BLaER1 treated with 17β-estradiol and CSF1 and Interleukin-3, amounts not matched to agents 10 nM and 100 nM (cell line): ENCODE measurements at regions not wholly inside any gene's neighbourhood (a gene's known extent, or its start where the extent isn't known, plus 50 kb on each side); places are given as distances from the start of the nearest gene placed in this dataset.
A peak's percentile ranks its signal among the peaks of the same experiment; 100 is the strongest.

ENCODE experiments used
- H3K27ac ChIP-seq, 11 experiments: shearing (Covaris generic); formaldehyde crosslinking; 2 replicates each; pipeline ENCODE4 v1.8.1; 2022
- H3K27me3 ChIP-seq, 11 experiments: shearing (Covaris generic); formaldehyde crosslinking; 2 replicates each; pipeline ENCODE4 v1.8.1; 2022
- H3K36me3 ChIP-seq, 11 experiments: shearing (Covaris generic); formaldehyde crosslinking; 2 replicates each; pipeline ENCODE4 v1.8.1; 2022
- H3K4me1 ChIP-seq, 10 experiments: shearing (Covaris generic); formaldehyde crosslinking; 2 replicates each; pipeline ENCODE4 v1.8.1; 2022
- H3K4me2 ChIP-seq, 11 experiments: shearing (Covaris generic); formaldehyde crosslinking; 2 replicates each; pipeline ENCODE4 v1.8.1; 2022
- H3K4me3 ChIP-seq, 10 experiments: shearing (Covaris generic); formaldehyde crosslinking; 2 replicates each; pipeline ENCODE4 v1.8.1; 2022
- H3K9ac ChIP-seq, 11 experiments: shearing (Covaris generic); formaldehyde crosslinking; 2 replicates each; pipeline ENCODE4 v1.8.1; 2022
- H3K9me3 ChIP-seq, 11 experiments: shearing (Covaris generic); formaldehyde crosslinking; replicated peaks in 1 of 11; 2 replicates each; pipeline ENCODE4 v1.8.1; 2022
- H4K20me1 ChIP-seq, 11 experiments: shearing (Covaris generic); formaldehyde crosslinking; 2 replicates each; pipeline ENCODE4 v1.8.1; 2022
- Cebpa-rat ChIP-seq, 11 experiments: shearing (Covaris generic); IDR thresholded peaks; 2 replicates each; pipeline ENCODE4 v1.8.1; 2022

- no peaks in the 10 kb centered on the region for H3K9me3 ChIP-seq
- H3K36me3 ChIP-seq, result no peaks in the 10 kb centered on the region
- H3K27ac ChIP-seq, result no peak overlapping the region
- no peak overlapping the region for H3K4me2 ChIP-seq
- no peaks in the 10 kb centered on the region; a peak in 1 of 22 replicates for H4K20me1 ChIP-seq
- no peak overlapping the region for H3K4me3 ChIP-seq
- no peak overlapping the region for H3K9ac ChIP-seq
- H3K27me3 ChIP-seq, result no peaks in the 10 kb centered on the region
- peaks cover 0 to 15% (median 12%) of the 10 kb centered on the region in 10 experiments; a peak in 14 of 20 replicates for H3K4me1 ChIP-seq
- TF ChIP-seq Cebpa-rat (IDR thresholded peaks at IDR 0.05), result no peak
Observed at GRCh38 chr11:134913391-134913790, 501.3 kb upstream of the B3GAT1 start.

DNA sequence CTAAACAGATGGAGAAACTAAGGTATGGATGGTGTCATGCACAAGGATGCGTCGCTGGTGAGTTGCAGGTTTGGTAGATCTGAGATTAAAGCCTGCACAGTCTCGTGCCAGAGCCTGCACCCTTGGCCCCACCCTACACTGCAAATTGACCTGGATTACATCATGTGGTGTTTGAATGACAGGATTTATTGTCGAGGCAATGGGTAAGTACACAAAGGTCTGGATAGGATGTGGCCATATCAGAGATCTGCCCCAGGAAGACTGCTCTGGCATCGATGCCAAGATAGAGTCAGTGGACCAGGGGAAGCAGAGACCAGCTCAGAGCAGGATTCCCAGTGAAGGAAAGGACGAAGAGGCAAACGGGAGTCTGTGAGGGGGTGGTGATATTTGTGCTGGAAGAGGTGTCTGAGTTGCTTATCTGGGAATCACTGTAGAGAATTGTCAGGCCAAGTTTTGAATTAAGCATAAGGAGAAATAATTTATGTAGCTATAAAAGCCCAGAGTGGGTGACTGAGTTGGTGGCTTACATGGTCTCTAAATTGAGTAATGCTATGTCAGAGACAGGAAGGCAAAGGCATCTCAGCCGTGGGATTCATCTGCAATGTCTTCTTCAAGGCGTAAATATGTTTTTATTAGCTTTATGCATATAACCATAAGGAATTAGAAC lies 499.6 kb upstream of the B3GAT1 start:
- Histone ChIP-seq H4K20me1 (no peaks in the 10 kb centered on the region; a peak in 1 of 22 replicates), H3K27ac (no peak overlapping the region), H3K27me3 (no peaks in the 10 kb centered on the region), H3K36me3 (no peaks in the 10 kb centered on the region), H3K4me1 (peaks cover 3 to 18% (median 14%) of the 10 kb centered on the region in 10 experiments; a peak in 18 of 20 replicates), H3K4me3 (no peak overlapping the region), H3K9me3 (no peaks in the 10 kb centered on the region), H3K4me2 (no peak overlapping the region), H3K9ac (no peak overlapping the region)
- no peak for TF ChIP-seq Cebpa-rat (IDR thresholded peaks at IDR 0.05)

DNA sequence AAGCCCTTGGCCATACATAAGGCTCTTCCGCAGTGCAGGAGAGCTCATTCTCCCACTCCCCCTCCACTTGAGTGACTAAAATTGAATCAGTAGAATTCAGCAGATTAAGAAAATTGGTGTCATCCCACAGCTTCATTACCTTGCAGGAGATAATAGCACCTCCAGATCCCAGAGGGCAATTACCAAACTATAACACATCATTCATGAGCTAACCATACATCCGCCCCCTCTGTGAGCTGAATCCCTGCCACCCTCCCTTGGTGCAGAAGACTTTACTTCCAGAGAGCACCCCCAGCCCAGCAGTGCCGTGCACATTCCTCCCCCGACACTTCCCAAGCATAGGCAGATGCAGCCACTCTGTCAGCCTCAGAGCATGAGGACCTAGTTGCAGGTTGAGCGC lies 496.5 kb upstream of the B3GAT1 start:
- Histone ChIP-seq H3K4me2 (no peak overlapping the region), H3K9me3 (no peaks in the 10 kb centered on the region), H3K4me1 (peaks cover 12 to 30% (median 25%) of the 10 kb centered on the region in 10 experiments; a peak in 19 of 20 replicates), H3K36me3 (no peaks in the 10 kb centered on the region), H3K27ac (no peak overlapping the region), H3K9ac (no peak overlapping the region), H4K20me1 (no peaks in the 10 kb centered on the region), H3K4me3 (no peak overlapping the region), H3K27me3 (0 out of 22 replicates have a peak, but pooled peaks cover 0 to 5% (median 0%) of the 10 kb centered on the region in 11 experiments)
- TF ChIP-seq Cebpa-rat (IDR thresholded peaks at IDR 0.05), result no peak

- Histone ChIP-seq H3K4me2 (peak overlapping the region in 3 of 11 experiments; percentile 77 to 92 (median 90); a peak in 5 of 22 replicates), H3K9ac (no peak overlapping the region), H3K27me3 (0 out of 22 replicates have a peak, but pooled peaks cover 0 to 5% (median 0%) of the 10 kb centered on the region in 11 experiments), H3K27ac (no peak overlapping the region), H3K36me3 (no peaks in the 10 kb centered on the region), H3K9me3 (no peaks in the 10 kb centered on the region), H3K4me3 (no peak overlapping the region), H4K20me1 (no peaks in the 10 kb centered on the region), H3K4me1 (peaks cover 12 to 30% (median 25%) of the 10 kb centered on the region in 10 experiments; a peak in 19 of 20 replicates)
- TF ChIP-seq Cebpa-rat (IDR thresholded peaks at IDR 0.05), result no peak
Observed at GRCh38 chr11:134907636-134908035, 495.6 kb upstream of the B3GAT1 start.

- H3K27me3 ChIP-seq, result 0 out of 22 replicates have a peak, but pooled peaks cover 0 to 5% (median 0%) of the 10 kb centered on the region in 11 experiments
- no peaks in the 10 kb centered on the region for H3K36me3 ChIP-seq
- no peak for TF ChIP-seq Cebpa-rat (IDR thresholded peaks at IDR 0.05)
- no peaks in the 10 kb centered on the region for H3K9me3 ChIP-seq
- peaks cover 12 to 30% (median 25%) of the 10 kb centered on the region in 10 experiments; a peak in 19 of 20 replicates for H3K4me1 ChIP-seq
- H3K9ac ChIP-seq, result peak overlapping the region in 2 of 11 experiments; percentile 24 to 29; a peak in 1 of 22 replicates
- no peaks in the 10 kb centered on the region for H4K20me1 ChIP-seq
- H3K4me2 ChIP-seq, result peak overlapping the region; percentile 43 to 92 (median 77)
- peak overlapping the region in 1 of 10 experiments; percentile 40; a peak in 2 of 20 replicates for H3K4me3 ChIP-seq
- peak overlapping the region in 1 of 11 experiments; percentile 51; a peak in 2 of 22 replicates for H3K27ac ChIP-seq
Observed at GRCh38 chr11:134906356-134906955, 494.4 kb upstream of the B3GAT1 start.

GRCh38 chr11:134905928-134906327 lies 493.9 kb upstream of the B3GAT1 start:
- Histone ChIP-seq H3K4me2 (peak overlapping the region; percentile 43 to 92 (median 77)), H3K27me3 (0 out of 22 replicates have a peak, but pooled peaks cover 0 to 5% (median 0%) of the 10 kb centered on the region in 11 experiments), H3K9me3 (no peaks in the 10 kb centered on the region), H3K27ac (peak overlapping the region in 1 of 11 experiments; percentile 51; a peak in 2 of 22 replicates), H4K20me1 (no peaks in the 10 kb centered on the region), H3K36me3 (no peaks in the 10 kb centered on the region), H3K4me1 (peaks cover 12 to 30% (median 25%) of the 10 kb centered on the region in 10 experiments; a peak in 19 of 20 replicates), H3K4me3 (peak overlapping the region in 1 of 10 experiments; percentile 40; a peak in 1 of 20 replicates), H3K9ac (peak overlapping the region in 3 of 11 experiments; percentile 8 to 29 (median 24); a peak in 1 of 22 replicates)
- no peak for TF ChIP-seq Cebpa-rat (IDR thresholded peaks at IDR 0.05)

- H3K36me3 ChIP-seq, result no peaks in the 10 kb centered on the region
- H4K20me1 ChIP-seq, result no peaks in the 10 kb centered on the region
- no peaks in the 10 kb centered on the region for H3K9me3 ChIP-seq
- no peak overlapping the region for H3K4me3 ChIP-seq
- H3K9ac ChIP-seq, result no peak overlapping the region
- no peak for TF ChIP-seq Cebpa-rat (IDR thresholded peaks at IDR 0.05)
- peaks cover 12 to 30% (median 25%) of the 10 kb centered on the region in 10 experiments; a peak in 19 of 20 replicates for H3K4me1 ChIP-seq
- peak overlapping the region in 1 of 11 experiments; percentile 51; a peak in 1 of 22 replicates for H3K27ac ChIP-seq
- H3K27me3 ChIP-seq, result 0 out of 22 replicates have a peak, but pooled peaks cover 0 to 5% (median 0%) of the 10 kb centered on the region in 11 experiments
- H3K4me2 ChIP-seq, result peak overlapping the region in 10 of 11 experiments; percentile 43 to 92 (median 80); a peak in 18 of 22 replicates
Observed at GRCh38 chr11:134905517-134905916, 493.5 kb upstream of the B3GAT1 start.

DNA sequence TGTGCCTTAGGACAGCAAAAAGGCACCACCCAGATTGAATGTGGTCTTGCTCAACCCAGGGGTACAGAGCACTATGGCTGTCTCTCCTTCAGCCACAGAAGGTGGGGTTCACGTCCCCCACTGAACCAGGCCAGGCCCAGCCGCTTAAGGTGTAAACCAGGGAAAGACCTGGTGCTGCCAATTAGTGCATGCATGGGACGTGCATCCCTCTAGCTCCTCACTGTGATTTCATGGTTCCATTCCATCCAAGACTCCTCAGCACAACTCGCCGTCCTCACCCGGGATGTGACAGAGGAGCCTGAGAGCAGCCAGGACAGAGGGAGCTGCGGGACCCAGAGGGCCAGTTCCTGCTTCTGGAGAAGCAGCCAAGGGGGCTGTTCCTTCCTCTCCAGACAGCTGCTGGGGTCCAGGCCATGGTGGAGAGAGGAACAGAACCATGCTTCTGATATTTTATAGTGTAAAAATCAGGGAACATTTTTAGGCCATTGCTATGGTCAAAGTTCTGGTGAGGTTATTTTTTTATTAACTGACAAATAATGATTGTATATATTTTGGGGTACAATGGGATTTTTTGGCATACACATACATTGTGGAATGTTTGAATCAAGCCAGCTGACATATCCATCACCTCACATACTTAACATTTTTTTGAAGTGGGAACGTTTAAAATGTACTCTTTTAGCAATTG lies 492.2 kb upstream of the B3GAT1 start:
- TF ChIP-seq Cebpa-rat (IDR thresholded peaks at IDR 0.05), result no peak
- Histone ChIP-seq H3K4me1 (peaks cover 12 to 30% (median 25%) of the 10 kb centered on the region in 10 experiments; a peak in 19 of 20 replicates), H3K27ac (no peak overlapping the region), H4K20me1 (no peaks in the 10 kb centered on the region), H3K36me3 (no peaks in the 10 kb centered on the region), H3K27me3 (0 out of 22 replicates have a peak, but pooled peaks cover 0 to 5% (median 0%) of the 10 kb centered on the region in 11 experiments), H3K9me3 (no peaks in the 10 kb centered on the region), H3K4me3 (no peak overlapping the region), H3K4me2 (no peak overlapping the region), H3K9ac (no peak overlapping the region)
